ENCODE measurements at regions not wholly inside any gene's neighbourhood (a gene's known extent, or its start where the extent isn't known, plus 50 kb on each side); places are given as distances from the start of the nearest gene placed in this dataset.

GRCh38 chr21:36552434-36552785, 72.5 kb upstream of the CLDN14 start:
- no peak for ATAC-seq
- Histone ChIP-seq H3K27ac (ENCODE audit: low read length) (no peak overlapping the region), H3K27me3 (ENCODE audit: control insufficient read depth, insufficient read depth, low read length) (no peaks in the 10 kb centered on the region), H3K4me1 (ENCODE audit: control insufficient read depth, insufficient read depth, low read length) (no peaks in the 10 kb centered on the region), H3K9me3 (ENCODE audit: control insufficient read depth, insufficient read depth, low read length) (no peaks in the 10 kb centered on the region), H3K36me3 (ENCODE audit: control insufficient read depth, insufficient read depth, low read length) (no peaks in the 10 kb centered on the region), H3K4me3 (ENCODE audit: low read length) (no peak overlapping the region)
- Mint-ChIP-seq H3K9me3 (no peaks in the 10 kb centered on the region), H3K4me3 (no peak overlapping the region), H3K27me3 (ENCODE audit: low read depth in 2 of 2) (peaks cover 11 to 14% of the 10 kb centered on the region in 2 donors), H3K36me3 (no peaks in the 10 kb centered on the region), H3K27ac (no peak overlapping the region), H3K4me1 (no peaks in the 10 kb centered on the region)
- DNase-seq = no peak
- intact Hi-C loops (cut with micrococcal nuclease) = no loop called here
- TF ChIP-seq CTCF (IDR thresholded peaks at IDR 0.05) = no peak

- no peaks in the 10 kb centered on the region for H3K36me3 ChIP-seq (ENCODE audit: control insufficient read depth, insufficient read depth, low read length)
- DNase-seq (no peak), ATAC-seq (no peak)
- no peaks in the 10 kb centered on the region for H3K4me1 ChIP-seq (ENCODE audit: control insufficient read depth, insufficient read depth, low read length)
- no peak overlapping the region for H3K4me3 ChIP-seq (ENCODE audit: low read length)
- intact Hi-C loops (cut with micrococcal nuclease) = no loop called here
- WGBS (ENCODE audit: insufficient coverage) = 96% methylated on average over 6 of the region's 6 CpGs
- no peak overlapping the region for H3K27ac ChIP-seq (ENCODE audit: low read length)
- no peaks in the 10 kb centered on the region for H3K9me3 ChIP-seq (ENCODE audit: control insufficient read depth, insufficient read depth, low read length)
- Mint-ChIP-seq H3K4me3 (no peak overlapping the region), H3K27ac (no peak overlapping the region), H3K36me3 (no peaks in the 10 kb centered on the region), H3K9me3 (no peaks in the 10 kb centered on the region), H3K27me3 (ENCODE audit: low read depth in 2 of 2) (peaks cover 6 to 14% of the 10 kb centered on the region in 2 donors), H3K4me1 (no peaks in the 10 kb centered on the region)
- TF ChIP-seq CTCF (IDR thresholded peaks at IDR 0.05) = no peak
- H3K27me3 ChIP-seq (ENCODE audit: control insufficient read depth, insufficient read depth, low read length) = no peaks in the 10 kb centered on the region
Measured at GRCh38 chr21:36553406-36553805, 73.5 kb upstream of the CLDN14 start.

- DNase-seq (no peak), ATAC-seq (peak in 1 of 3 donors; percentile 35)
- H3K27me3 ChIP-seq (ENCODE audit: control insufficient read depth, insufficient read depth, low read length) = no peaks in the 10 kb centered on the region
- H3K27ac ChIP-seq (ENCODE audit: low read length) = no peak overlapping the region
- Mint-ChIP-seq H3K36me3 (no peaks in the 10 kb centered on the region), H3K9me3 (no peaks in the 10 kb centered on the region), H3K4me1 (no peaks in the 10 kb centered on the region), H3K27ac (no peak overlapping the region), H3K4me3 (no peak overlapping the region), H3K27me3 (ENCODE audit: low read depth in 2 of 2) (peaks cover 6 to 14% of the 10 kb centered on the region in 2 donors)
- no peak for TF ChIP-seq CTCF (IDR thresholded peaks at IDR 0.05)
- intact Hi-C loops (cut with micrococcal nuclease) = no loop called here
- no peaks in the 10 kb centered on the region for H3K9me3 ChIP-seq (ENCODE audit: control insufficient read depth, insufficient read depth, low read length)
- no peaks in the 10 kb centered on the region for H3K36me3 ChIP-seq (ENCODE audit: control insufficient read depth, insufficient read depth, low read length)
- H3K4me3 ChIP-seq (ENCODE audit: low read length) = no peak overlapping the region
- 83% methylated on average over 13 of the region's 15 CpGs for WGBS (ENCODE audit: insufficient coverage)
- H3K4me1 ChIP-seq (ENCODE audit: control insufficient read depth, insufficient read depth, low read length) = no peaks in the 10 kb centered on the region
Measured at GRCh38 chr21:36554411-36555157, 74.7 kb upstream of the CLDN14 start.

GRCh38 chr21:36555199-36555800, 75.4 kb upstream of the CLDN14 start:
- Histone ChIP-seq H3K27me3 (ENCODE audit: control insufficient read depth, insufficient read depth, low read length) (no peaks in the 10 kb centered on the region), H3K9me3 (ENCODE audit: control insufficient read depth, insufficient read depth, low read length) (no peaks in the 10 kb centered on the region), H3K4me3 (ENCODE audit: low read length) (no peak overlapping the region), H3K27ac (ENCODE audit: low read length) (no peak overlapping the region), H3K4me1 (ENCODE audit: control insufficient read depth, insufficient read depth, low read length) (no peaks in the 10 kb centered on the region), H3K36me3 (ENCODE audit: control insufficient read depth, insufficient read depth, low read length) (no peaks in the 10 kb centered on the region)
- no peak for DNase-seq
- Mint-ChIP-seq H3K9me3 (no peaks in the 10 kb centered on the region), H3K27me3 (ENCODE audit: low read depth in 2 of 2) (peaks cover 4 to 22% of the 10 kb centered on the region in 2 donors), H3K27ac (no peak overlapping the region), H3K4me3 (no peak overlapping the region), H3K4me1 (no peaks in the 10 kb centered on the region), H3K36me3 (no peaks in the 10 kb centered on the region)
- WGBS (ENCODE audit: insufficient coverage) = 90% methylated on average over 15 of the region's 16 CpGs
- intact Hi-C loops (cut with micrococcal nuclease) = no loop called here
- peak in 1 of 3 donors; percentile 8 for ATAC-seq
- TF ChIP-seq CTCF (IDR thresholded peaks at IDR 0.05) = no peak
